H1 (cell line): ENCODE measurements at regions not wholly inside any gene's neighbourhood (a gene's known extent, or its start where the extent isn't known, plus 50 kb on each side); places are given as distances from the start of the nearest gene placed in this dataset.

Source experiments
- CTCF ChIA-PET: fragments of 300-600 bp; sonication (Branson Sonifier 250); formaldehyde crosslinking; loops from one replicate; lab custom pipeline; 2021; ENCODE audit not compliant: partially characterized antibody; lab: Charles Lee
- POLR2A ChIA-PET: fragments of 300-600 bp; sonication (Branson Sonifier 250); formaldehyde crosslinking; loops from one replicate; lab custom pipeline; 2021; ENCODE audit warnings: inconsistent platforms; ENCODE audit not compliant: partially characterized antibody; lab: Charles Lee
- DNase-seq, 2 experiments: peaks; one replicate each; pipeline versions ENCODE4 v3.0.0 to v3.0.0-alpha.2; 2010 to 2022; ENCODE audit warnings: low spot score in 2 of 2, low read depth in 1 of 2, mixed read lengths in 1 of 2
- FAIRE-seq: peaks from 2 replicates; lab custom pipeline; 2011; peaks lifted over from hg19 to GRCh38; lab: Jason Lieb, UNC
- H2AFZ ChIP-seq: 2 replicates; pipeline ENCODE4 v1.8.1; 2012; ENCODE audit warnings: low read length, inconsistent platforms
- H2AK5ac ChIP-seq: 2 replicates; pipeline ENCODE4 v1.6.1; 2013; ENCODE audit warnings: low read depth, low read length
- H2BK120ac ChIP-seq: replicated peaks from 2 replicates; pipeline ENCODE3; 2013; ENCODE audit warnings: low read depth, low read length, inconsistent platforms
- H2BK12ac ChIP-seq: 2 replicates; pipeline ENCODE4 v1.6.1; 2013; ENCODE audit warnings: low read depth, low read length
- H2BK15ac ChIP-seq: 2 replicates; pipeline ENCODE4 v1.6.1; 2013; ENCODE audit warnings: low read length
- H2BK20ac ChIP-seq: 2 replicates; pipeline ENCODE4 v1.6.1; 2013; ENCODE audit warnings: low read length
- H2BK5ac ChIP-seq: 2 replicates; pipeline ENCODE4 v1.6.1; 2013; ENCODE audit warnings: low read depth, low read length
- H3K14ac ChIP-seq: 2 replicates; pipeline ENCODE4 v1.6.1; 2013; ENCODE audit warnings: inconsistent platforms; ENCODE audit not compliant: insufficient read length
- H3K18ac ChIP-seq: 2 replicates; pipeline ENCODE4 v1.6.1; 2013; ENCODE audit warnings: low read length; ENCODE audit errors: extremely low read depth
- H3K23ac ChIP-seq: 2 replicates; pipeline ENCODE4 v1.6.1; 2013; ENCODE audit warnings: inconsistent platforms; ENCODE audit not compliant: insufficient read length
- H3K23me2 ChIP-seq: 2 replicates; pipeline ENCODE4 v1.6.1; 2013; ENCODE audit warnings: low read depth, low read length
- H3K27ac ChIP-seq: 2 replicates; pipeline ENCODE4 v1.6.1; 2011; ENCODE audit warnings: low read depth, low read length, inconsistent platforms
- H3K27me3 ChIP-seq, 4 experiments: replicated peaks in 1 of 4; 1 replicate in 1 of 4; 2 replicates in 3 of 4; pipeline versions ENCODE4 v1.6.1 to v1.8.1; 2011 to 2013; ENCODE audit warnings: low read length in 3 of 4, mild to moderate bottlenecking in 3 of 4, inconsistent platforms in 2 of 4, mixed read lengths in 2 of 4, moderate library complexity in 1 of 4; ENCODE audit not compliant: control insufficient read depth in 3 of 4, insufficient read depth in 3 of 4; ENCODE audit errors: extremely low read depth in 1 of 4
- H3K36me3 ChIP-seq, 4 experiments: 2 replicates each; pipeline versions ENCODE4 v1.6.1 to v1.8.1; 2011 to 2013; ENCODE audit warnings: mild to moderate bottlenecking in 4 of 4, low read length in 3 of 4, moderate library complexity in 2 of 4, control low read depth in 1 of 4, inconsistent platforms in 1 of 4; ENCODE audit not compliant: insufficient read depth in 4 of 4, control insufficient read depth in 2 of 4
- H3K4ac ChIP-seq: replicated peaks from 2 replicates; pipeline ENCODE3; 2013; ENCODE audit warnings: low read length, low read depth, mixed read lengths, inconsistent platforms; ENCODE audit not compliant: insufficient read length
- H3K4me1 ChIP-seq, 4 experiments: replicated peaks in 1 of 4; 1 replicate in 1 of 4; 2 replicates in 3 of 4; pipeline versions ENCODE4 v1.6.1 to v1.8.1; 2011 to 2013; ENCODE audit warnings: low read length in 3 of 4, inconsistent platforms in 2 of 4, mixed read lengths in 1 of 4; ENCODE audit not compliant: insufficient read depth in 4 of 4, control insufficient read depth in 3 of 4
- H3K4me2 ChIP-seq, 2 experiments: 2 replicates each; pipeline versions ENCODE4 v1.6.1 to v1.8.1; 2011 to 2013; ENCODE audit warnings: low read depth in 2 of 2, low read length in 2 of 2, control low read depth in 1 of 2, inconsistent platforms in 1 of 2, mild to moderate bottlenecking in 1 of 2; ENCODE audit not compliant: insufficient read depth in 1 of 2
- H3K4me3 ChIP-seq, 4 experiments: fragments of 200-600, 300-600 bp in 1 of 4; sonication (generic), shearing (Covaris generic), sonication (Bioruptor Twin) in 1 of 4; 2 replicates each; pipeline versions ENCODE4 v1.5.1 to v1.8.1; 2011 to 2016; ENCODE audit warnings: low read length in 4 of 4, low read depth in 3 of 4, control low read depth in 2 of 4, inconsistent platforms in 2 of 4, mild to moderate bottlenecking in 2 of 4, mixed read lengths in 1 of 4, moderate library complexity in 1 of 4; ENCODE audit not compliant: insufficient read depth in 2 of 4; ENCODE audit errors: extremely low read depth in 1 of 4
- H3K56ac ChIP-seq: replicated peaks from 2 replicates; pipeline ENCODE3; 2013; ENCODE audit warnings: low read depth, mild to moderate bottlenecking, mixed read lengths, low read length, inconsistent platforms; ENCODE audit not compliant: insufficient read length
- H3K79me1 ChIP-seq: 2 replicates; pipeline ENCODE4 v1.6.1; 2013; ENCODE audit warnings: low read depth, low read length, control low read depth
- H3K79me2 ChIP-seq, 2 experiments: 2 replicates each; pipeline versions ENCODE4 v1.6.1 to v1.8.1; 2012 to 2013; ENCODE audit warnings: low read length in 2 of 2, mild to moderate bottlenecking in 2 of 2, inconsistent platforms in 1 of 2; ENCODE audit not compliant: insufficient read depth in 2 of 2, control insufficient read depth in 1 of 2
- H3K9ac ChIP-seq, 4 experiments: replicated peaks in 1 of 4; 1 replicate in 1 of 4; 2 replicates in 3 of 4; pipeline versions ENCODE4 v1.6.1 to v1.8.1; 2011 to 2013; ENCODE audit warnings: low read depth in 3 of 4, low read length in 3 of 4, control low read depth in 2 of 4, mild to moderate bottlenecking in 2 of 4, moderate library complexity in 2 of 4, inconsistent platforms in 1 of 4; ENCODE audit errors: extremely low read depth in 1 of 4
- H3K9me3 ChIP-seq, 2 experiments: 2 replicates each; pipeline versions ENCODE4 v1.6.1 to v1.8.1; 2012 to 2013; ENCODE audit warnings: mild to moderate bottlenecking in 2 of 2, moderate library complexity in 2 of 2, control low read depth in 1 of 2, inconsistent platforms in 1 of 2, low read depth in 1 of 2, low read length in 1 of 2, mixed read lengths in 1 of 2; ENCODE audit not compliant: insufficient read depth in 2 of 2
- H4K20me1 ChIP-seq, 2 experiments: replicated peaks in 1 of 2; 2 replicates each; pipeline versions ENCODE3 to v1.8.1; 2011 to 2013; ENCODE audit warnings: inconsistent platforms in 2 of 2, low read length in 2 of 2, mild to moderate bottlenecking in 1 of 2; ENCODE audit not compliant: insufficient read depth in 2 of 2, control insufficient read depth in 1 of 2
- H4K5ac ChIP-seq: 2 replicates; pipeline ENCODE4 v1.6.1; 2013; ENCODE audit warnings: low read length, low read depth, mixed read lengths, inconsistent platforms; ENCODE audit not compliant: insufficient read length
- H4K8ac ChIP-seq: 2 replicates; pipeline ENCODE4 v1.8.0; 2013; ENCODE audit warnings: mild to moderate bottlenecking, moderate library complexity, low read length, inconsistent platforms; ENCODE audit not compliant: insufficient read depth; ENCODE audit errors: extremely low read depth
- H4K91ac ChIP-seq: replicated peaks from 2 replicates; pipeline ENCODE3; 2013; ENCODE audit warnings: low read length, mixed read lengths, inconsistent platforms; ENCODE audit not compliant: insufficient read length
- CBX8 ChIP-seq: fragments of 300-800, 300-1000 bp; sonication (generic); IDR thresholded peaks from 2 replicates; pipeline ENCODE4 v1.7.1; 2016; ENCODE audit warnings: low read depth, low read length, borderline replicate concordance
- EZH2 ChIP-seq: fragments of 200-600 bp; sonication (generic); IDR thresholded peaks from 2 replicates; pipeline ENCODE4 v1.7.1; 2012; ENCODE audit warnings: low read depth, mild to moderate bottlenecking, moderate library complexity, low read length, inconsistent platforms; ENCODE audit not compliant: severe bottlenecking
- GTF2F1 ChIP-seq: IDR thresholded peaks from 2 replicates; pipeline ENCODE4 v1.6.1; 2012; ENCODE audit warnings: low read depth, low read length, improper control_type of control experiment, borderline replicate concordance
- HDAC2 ChIP-seq, 2 experiments: fragments of 300-600 bp in 1 of 2; sonication (generic) in 1 of 2; IDR thresholded peaks; 2 replicates each; pipeline ENCODE4 v1.6.1; 2011 to 2012; ENCODE audit warnings: low read depth in 2 of 2, low read length in 2 of 2, mild to moderate bottlenecking in 2 of 2, moderate library complexity in 2 of 2, borderline replicate concordance in 1 of 2, inconsistent platforms in 1 of 2
- KDM1A ChIP-seq: fragments of 200-600, 300-600 bp; sonication (generic); IDR thresholded peaks from 2 replicates; pipeline ENCODE4 v1.7.1; 2016; ENCODE audit warnings: mild to moderate bottlenecking, low read length, borderline replicate concordance
- POU5F1 ChIP-seq: IDR thresholded peaks from 2 replicates; pipeline ENCODE4 v1.6.1; 2011; ENCODE audit warnings: low read depth, mild to moderate bottlenecking, low read length, moderate library complexity
- RBBP5 ChIP-seq: IDR thresholded peaks from 2 replicates; pipeline ENCODE4 v1.7.1; 2012; ENCODE audit warnings: low read depth, mild to moderate bottlenecking, inconsistent platforms, low read length, moderate library complexity, borderline replicate concordance
- RFX5 ChIP-seq: IDR thresholded peaks from 2 replicates; pipeline ENCODE4 v1.6.1; 2011; ENCODE audit warnings: low read depth, low read length, improper control_type of control experiment, borderline replicate concordance
- SIN3A ChIP-seq, 2 experiments: IDR thresholded peaks in 1 of 2; conservative IDR thresholded peaks in 1 of 2; 2 replicates each; pipeline ENCODE4 v1.6.1; 2011 to 2012; ENCODE audit warnings: low read length in 2 of 2, improper control_type of control experiment in 1 of 2, low read depth in 1 of 2, mild to moderate bottlenecking in 1 of 2
- SP1 ChIP-seq: IDR thresholded peaks from 2 replicates; pipeline ENCODE4 v1.6.1; 2011; ENCODE audit warnings: low read depth, low read length
- SP2 ChIP-seq: IDR thresholded peaks from 2 replicates; pipeline ENCODE4 v1.6.1; 2012; ENCODE audit warnings: mild to moderate bottlenecking, low read length, inconsistent platforms
- TAF7 ChIP-seq: optimal IDR thresholded peaks from 2 replicates; pipeline ENCODE3; 2011; ENCODE audit warnings: low read depth, mild to moderate bottlenecking, inconsistent platforms, low read length, moderate library complexity, borderline replicate concordance
- TCF12 ChIP-seq: IDR thresholded peaks from 2 replicates; pipeline ENCODE4 v1.6.1; 2011; ENCODE audit warnings: low read depth, mild to moderate bottlenecking, low read length
- YY1 ChIP-seq: IDR thresholded peaks from 2 replicates; pipeline ENCODE4 v1.6.1; 2011; ENCODE audit warnings: low read depth, mild to moderate bottlenecking, low read length
- WGBS, 2 experiments: shearing (Covaris generic) in 1 of 2; methylation state at CpG; one replicate each; pipeline versions ENCODE4 v1.1.6 to v1.1.7; 2013 to 2015; ENCODE audit warnings: low lambda C conversion rate in 2 of 2, mixed read lengths in 2 of 2, inconsistent platforms in 1 of 2, low coverage in 1 of 2, missing lambda C conversion rate in 1 of 2; ENCODE audit not compliant: insufficient replicate concordance in 2 of 2, insufficient coverage in 1 of 2, insufficient read length in 1 of 2; ENCODE audit errors: extremely low coverage in 1 of 2, missing lambda C conversion rate in 1 of 2; 5-methylcytosine and 5-hydroxymethylcytosine counted together
- TF ChIP-seq, protein P1 (sequence below): IDR thresholded peaks from 2 replicates; pipeline ENCODE4 v1.6.1; 2012; ENCODE audit warnings: inconsistent platforms

- Histone ChIP-seq H3K4me3 (no peak overlapping the region), H2BK5ac (no peak overlapping the region), H3K4me1 (no peaks in the 10 kb centered on the region), H3K4ac (no peak overlapping the region), H4K20me1 (no peaks in the 10 kb centered on the region), H2AFZ (no peak overlapping the region), H3K14ac (no peak overlapping the region), H3K79me2 (no peaks in the 10 kb centered on the region), H4K5ac (no peak overlapping the region), H3K4me2 (no peak overlapping the region), H2AK5ac (no peak overlapping the region), H3K9me3 (peaks cover 9 to 12% of the 10 kb centered on the region in 2 experiments; a peak in 2 of 4 replicates), H2BK120ac (no peak overlapping the region), H3K56ac (no peak overlapping the region), H4K8ac (no peak overlapping the region), H2BK20ac (no peak overlapping the region), H2BK12ac (no peak overlapping the region), H4K91ac (no peak overlapping the region), H3K36me3 (no peaks in the 10 kb centered on the region), H3K23ac (no peak overlapping the region), H3K9ac (no peak overlapping the region), H3K27ac (no peak overlapping the region), H3K79me1 (no peaks in the 10 kb centered on the region), H3K23me2 (no peaks in the 10 kb centered on the region), H2BK15ac (no peak overlapping the region), H3K18ac (no peak overlapping the region), H3K27me3 (no peaks in the 10 kb centered on the region)
- FAIRE-seq (no peak), DNase-seq (no peak)
- ChIA-PET CTCF (no interaction called here), POLR2A (no interaction called here)
- 98% methylated on average over 3 of the region's 3 CpGs; no CpG with 5 or more reads in 1 of the 2 experiments for WGBS, 2 experiments
- TF ChIP-seq SIN3A (conservative IDR thresholded peaks at IDR 0.05 in 1 of 2, IDR thresholded peaks at IDR 0.05 in 1 of 2; ENCODE audit: low read depth in 1 of 2, low read length in 2 of 2) (no peak), TCF12 (no peak), SP2 (no peak), RFX5 (no peak), TAF7 (no peak), EZH2 (no peak), HDAC2 (IDR thresholded peaks at IDR 0.05; ENCODE audit: borderline replicate concordance in 1 of 2, low read depth in 2 of 2, low read length in 2 of 2) (no peak), CBX8 (no peak), RBBP5 (no peak), SP1 (no peak), KDM1A (no peak), YY1 (no peak), POU5F1 (no peak), GTF2F1 (no peak)
- TF ChIP-seq, protein P1, sequence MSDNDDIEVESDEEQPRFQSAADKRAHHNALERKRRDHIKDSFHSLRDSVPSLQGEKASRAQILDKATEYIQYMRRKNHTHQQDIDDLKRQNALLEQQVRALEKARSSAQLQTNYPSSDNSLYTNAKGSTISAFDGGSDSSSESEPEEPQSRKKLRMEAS: no peak
Measured at GRCh38 chr16:54554581-54554980, 268.0 kb upstream of the IRX3 start.
